ENCODE measurements at regions not wholly inside any gene's neighbourhood (a gene's known extent, or its start where the extent isn't known, plus 50 kb on each side); places are given as distances from the start of the nearest gene placed in this dataset.
"Not testable (repeated sequence)": the region's sequence is repeated elsewhere in the genome, so short reads cannot be mapped to it uniquely, and the experiment has no call there.

DNA sequence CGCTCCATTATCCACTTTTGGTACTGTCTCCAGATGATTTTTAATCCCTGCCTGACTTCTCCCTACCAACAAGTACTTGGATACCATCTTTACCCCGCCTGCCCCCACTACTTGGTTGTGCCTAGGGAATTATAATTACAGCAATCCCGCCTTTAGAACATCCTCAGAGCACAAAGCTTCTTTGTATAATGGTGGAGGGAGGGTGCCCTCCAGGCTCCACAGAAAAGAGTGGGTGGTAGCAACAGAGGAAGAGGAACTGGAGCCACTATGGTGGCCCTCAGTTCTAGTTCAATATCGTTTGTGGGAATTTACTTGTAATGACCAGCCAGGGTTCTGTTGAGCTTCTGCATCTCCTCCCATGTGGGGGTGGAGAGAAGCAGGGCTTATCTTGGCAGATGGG is 79.0 kb upstream of the RNF38 start:
- Histone ChIP-seq H3K36me3 (peaks cover 5% of the 10 kb centered on the region), H3K9me3 (no peaks in the 10 kb centered on the region), H3K27me3 (no peaks in the 10 kb centered on the region), H3K4me3 (no peak overlapping the region)
- DNase-seq = no peak

DNA sequence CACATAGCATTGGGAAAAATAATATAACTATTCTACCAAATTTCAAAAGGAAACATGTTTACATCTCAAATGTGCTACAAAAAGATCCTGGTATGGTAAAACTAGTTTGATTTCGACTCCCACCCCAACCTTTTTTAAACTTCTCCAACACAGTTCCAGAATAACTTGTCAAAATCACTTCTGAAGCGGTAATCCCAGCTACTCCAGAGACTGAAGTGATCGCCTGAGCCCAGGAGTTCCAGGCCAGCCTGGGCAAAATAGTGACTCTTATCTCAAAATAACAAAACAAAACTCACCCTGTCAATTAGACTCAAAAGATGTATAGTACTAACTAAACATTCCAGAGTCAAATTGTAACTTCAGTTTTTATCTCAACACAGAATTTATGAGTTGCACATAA is 71.3 kb upstream of the RNF38 start:
- no peak for DNase-seq
- H3K36me3 ChIP-seq = peaks cover 15% of the 10 kb centered on the region
- H3K4me3 ChIP-seq = peak overlapping the region; percentile 33
- no peaks in the 10 kb centered on the region for H3K27me3 ChIP-seq
- no peaks in the 10 kb centered on the region for H3K9me3 ChIP-seq

DNA sequence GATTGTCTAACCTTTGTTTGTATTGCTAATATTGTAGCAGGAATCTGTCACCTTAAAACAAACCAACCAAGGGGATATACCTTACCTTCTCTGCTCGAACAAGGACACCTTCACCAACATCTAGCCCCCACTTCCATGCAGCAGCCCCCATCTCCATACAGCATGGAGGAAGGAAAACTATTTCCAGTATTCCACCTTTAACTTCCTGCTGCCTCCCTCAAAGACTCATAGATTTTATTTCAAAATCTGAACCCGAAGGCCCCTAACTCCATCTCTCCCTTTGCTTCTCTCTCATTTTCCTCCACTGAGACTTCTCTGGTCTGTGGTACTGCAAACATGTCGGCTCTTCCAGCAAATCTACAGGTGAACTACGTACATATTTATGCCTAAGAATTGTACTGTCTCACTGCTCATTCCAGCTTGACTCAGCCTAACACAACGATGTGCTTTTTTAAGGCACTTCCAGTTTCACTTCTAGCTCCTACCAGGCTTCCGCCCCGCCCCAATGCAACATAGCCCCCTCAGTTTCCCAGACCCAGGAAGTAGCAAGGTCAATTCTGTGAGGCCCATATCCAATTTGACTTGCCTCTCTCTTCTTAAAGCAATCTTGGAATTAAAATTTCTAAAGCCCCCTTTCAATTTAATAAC is 70.7 kb upstream of the RNF38 start:
- Histone ChIP-seq H3K9me3 (no peaks in the 10 kb centered on the region), H3K27me3 (no peaks in the 10 kb centered on the region), H3K4me3 (peak overlapping the region; percentile 33), H3K36me3 (peaks cover 15% of the 10 kb centered on the region)
- DNase-seq = peak; percentile 85

DNA sequence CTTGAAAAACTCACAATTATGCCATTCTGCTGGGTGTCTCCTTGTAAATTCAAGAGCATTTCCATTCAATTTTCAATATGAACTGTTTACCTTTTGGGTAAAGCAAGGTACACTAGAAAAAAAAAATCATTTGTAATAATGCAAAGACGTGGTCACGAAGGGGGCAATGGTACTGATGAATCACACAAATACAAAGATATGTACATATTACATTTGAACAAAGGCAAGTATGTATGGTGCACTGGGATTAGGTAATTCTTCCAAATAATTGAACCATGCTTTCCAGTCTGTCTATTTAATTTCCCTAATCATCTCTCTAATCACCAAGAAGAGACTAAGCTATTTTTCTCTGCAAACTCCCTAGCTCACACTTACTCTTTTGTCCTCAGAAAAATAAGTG is 63.4 kb upstream of the RNF38 start:
- no peak for DNase-seq
- Histone ChIP-seq H3K9me3 (no peaks in the 10 kb centered on the region), H3K36me3 (peaks cover 3% of the 10 kb centered on the region), H3K27me3 (no peaks in the 10 kb centered on the region), H3K4me3 (no peak overlapping the region)

DNA sequence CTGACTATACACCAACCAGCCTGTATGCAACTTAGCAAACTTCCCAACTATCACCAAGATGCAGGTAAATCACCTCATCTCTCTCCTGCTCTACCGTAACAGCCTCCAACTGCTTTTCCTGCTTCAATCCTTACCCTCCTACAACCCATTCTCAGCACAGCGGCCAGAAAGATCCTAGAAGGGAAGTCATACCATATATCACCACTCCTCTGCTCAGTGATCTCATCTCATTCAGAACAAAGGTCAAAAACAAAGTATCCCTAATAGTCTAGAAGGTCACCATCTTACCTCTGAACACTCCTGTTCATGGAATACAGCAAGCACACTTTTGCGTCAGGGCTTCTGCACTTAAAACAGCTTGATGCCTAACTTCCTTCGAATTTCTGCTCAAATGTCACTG is 62.2 kb upstream of the RNF38 start:
- no peak for DNase-seq
- Histone ChIP-seq H3K4me3 (no peak overlapping the region), H3K27me3 (no peaks in the 10 kb centered on the region), H3K9me3 (no peaks in the 10 kb centered on the region), H3K36me3 (peaks cover 7% of the 10 kb centered on the region)

DNA sequence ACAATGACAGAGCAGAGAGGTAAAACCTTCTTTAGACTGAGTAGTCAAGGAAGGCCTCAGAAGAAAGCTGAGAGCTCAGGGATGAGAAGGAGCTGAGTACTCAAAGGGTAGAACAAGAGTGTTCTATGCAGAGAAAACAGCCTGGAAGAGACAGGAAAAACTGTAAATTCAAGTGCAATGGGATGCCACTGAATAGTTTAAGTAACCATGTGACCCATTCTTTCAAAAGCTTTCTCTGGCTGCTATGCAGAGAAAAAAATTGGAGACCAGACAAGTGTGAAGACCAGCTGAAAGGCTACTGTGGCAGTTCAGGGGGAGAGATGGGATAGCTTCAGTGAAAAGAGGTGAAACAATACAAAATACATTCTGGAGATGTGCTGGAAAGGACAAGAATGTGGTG is 61.3 kb upstream of the RNF38 start:
- H3K36me3 ChIP-seq = peaks cover 7% of the 10 kb centered on the region
- H3K27me3 ChIP-seq = no peaks in the 10 kb centered on the region
- H3K9me3 ChIP-seq = no peaks in the 10 kb centered on the region
- DNase-seq = no peak
- no peak overlapping the region for H3K4me3 ChIP-seq

DNA sequence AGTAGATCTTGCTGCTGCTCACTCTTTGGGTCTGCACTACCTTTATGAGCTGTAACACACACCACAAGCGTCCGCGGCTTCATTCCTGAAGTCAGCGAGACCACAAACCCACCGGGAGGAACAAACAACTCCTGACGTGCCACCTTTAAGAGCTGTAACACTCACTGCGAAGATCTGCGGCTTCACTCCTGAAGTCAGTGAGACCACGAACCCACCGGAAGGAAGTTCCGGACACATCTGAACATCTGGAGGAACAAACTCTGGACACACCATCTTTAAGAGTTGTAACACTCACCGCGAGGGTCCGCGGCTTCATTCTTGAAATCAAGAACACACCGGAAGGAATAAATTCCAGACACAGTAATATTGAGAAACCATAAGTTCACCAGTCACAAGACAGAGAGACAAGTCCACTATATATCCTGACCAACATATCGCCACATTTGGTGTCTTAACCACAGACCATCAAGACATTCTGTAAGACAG is 58.4 kb upstream of the RNF38 start:
- H3K4me3 ChIP-seq, H3K27me3 ChIP-seq, DNase-seq, H3K9me3 ChIP-seq, H3K36me3 ChIP-seq: not testable (repeated sequence)

DNA sequence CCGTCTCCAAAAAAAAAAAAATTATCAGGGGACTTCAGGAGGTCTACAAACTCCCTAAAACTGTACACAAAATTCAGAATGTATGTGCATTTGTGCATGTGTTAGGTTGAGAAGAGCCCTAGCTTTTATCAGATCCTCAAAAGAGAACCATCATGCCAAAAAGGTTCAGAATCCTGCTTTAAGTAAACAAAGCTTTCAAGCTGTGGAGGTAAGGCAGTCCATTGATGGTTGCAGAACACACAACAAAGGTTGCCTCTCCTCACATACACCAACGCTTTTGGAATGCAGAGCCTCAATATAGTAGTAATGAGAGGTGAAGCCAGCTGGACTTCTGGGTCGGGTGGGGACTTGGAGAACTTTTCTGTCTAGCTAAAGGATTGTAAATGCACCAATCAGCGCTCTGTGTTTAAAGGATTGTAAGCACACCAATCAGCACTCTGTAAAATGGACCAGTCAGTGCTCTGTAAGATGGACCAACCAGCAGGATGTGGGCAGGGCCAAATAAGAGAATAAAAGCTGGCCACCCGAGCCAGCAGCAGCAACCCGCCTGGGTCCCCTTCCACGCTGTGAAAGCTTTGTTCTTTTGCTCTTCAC is 57.9 kb upstream of the RNF38 start:
- no peak for DNase-seq
- no peaks in the 10 kb centered on the region for H3K27me3 ChIP-seq
- peaks cover 7% of the 10 kb centered on the region for H3K36me3 ChIP-seq
- no peaks in the 10 kb centered on the region for H3K9me3 ChIP-seq
- H3K4me3 ChIP-seq = no peak overlapping the region

DNA sequence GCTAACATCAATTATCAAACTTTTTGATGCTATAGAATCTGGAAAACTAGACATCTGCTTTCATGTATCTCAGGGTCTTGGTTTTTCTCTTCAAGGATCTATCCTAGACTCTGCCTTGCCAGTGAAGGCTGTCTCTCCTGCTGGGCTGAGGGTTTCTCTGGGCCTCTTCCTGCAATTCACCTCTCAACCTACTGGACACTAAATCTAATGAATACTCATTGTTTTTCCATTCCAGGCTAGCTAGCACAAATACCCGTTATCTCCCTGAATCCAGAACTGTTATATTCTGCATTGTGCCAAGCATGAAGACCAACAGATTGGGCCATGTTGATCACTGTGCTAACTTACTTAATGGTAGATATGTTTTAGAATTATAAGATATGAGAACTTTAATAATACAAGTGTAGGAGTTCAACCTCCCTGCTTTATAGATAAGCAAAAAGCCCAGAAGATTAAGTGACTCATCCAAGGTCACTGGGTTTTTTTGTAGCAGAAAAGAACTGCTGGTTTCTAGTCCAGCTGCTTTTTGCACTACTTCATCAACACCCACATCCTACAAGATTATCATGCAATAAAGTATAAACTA is 56.5 kb upstream of the RNF38 start:
- H3K4me3 ChIP-seq = no peak overlapping the region
- no peak for DNase-seq
- no peaks in the 10 kb centered on the region for H3K27me3 ChIP-seq
- peaks cover 7% of the 10 kb centered on the region for H3K36me3 ChIP-seq
- no peaks in the 10 kb centered on the region for H3K9me3 ChIP-seq

DNA sequence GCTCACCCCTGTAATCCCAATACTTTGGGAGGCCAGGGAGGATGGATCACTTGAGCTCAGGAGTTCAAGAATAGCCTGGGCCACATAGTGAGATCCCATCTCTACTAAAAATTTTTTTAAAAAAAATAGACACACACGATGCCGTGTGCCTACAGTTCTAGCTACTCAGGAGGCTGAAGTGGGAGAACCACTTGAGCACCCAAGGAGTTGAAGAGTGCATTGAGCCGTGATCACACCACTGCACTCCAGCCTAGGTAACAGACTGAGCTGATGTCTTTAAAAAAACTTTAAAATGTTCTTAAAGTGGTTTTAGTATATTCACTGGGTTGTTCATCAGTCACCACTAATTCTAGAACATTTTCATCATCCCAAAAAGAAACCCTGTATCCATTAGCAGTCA is 51.9 kb upstream of the RNF38 start:
- Histone ChIP-seq H3K4me3 (no peak overlapping the region), H3K36me3 (no peaks in the 10 kb centered on the region), H3K9me3 (no peaks in the 10 kb centered on the region), H3K27me3 (no peaks in the 10 kb centered on the region)
- DNase-seq = no peak

DNA sequence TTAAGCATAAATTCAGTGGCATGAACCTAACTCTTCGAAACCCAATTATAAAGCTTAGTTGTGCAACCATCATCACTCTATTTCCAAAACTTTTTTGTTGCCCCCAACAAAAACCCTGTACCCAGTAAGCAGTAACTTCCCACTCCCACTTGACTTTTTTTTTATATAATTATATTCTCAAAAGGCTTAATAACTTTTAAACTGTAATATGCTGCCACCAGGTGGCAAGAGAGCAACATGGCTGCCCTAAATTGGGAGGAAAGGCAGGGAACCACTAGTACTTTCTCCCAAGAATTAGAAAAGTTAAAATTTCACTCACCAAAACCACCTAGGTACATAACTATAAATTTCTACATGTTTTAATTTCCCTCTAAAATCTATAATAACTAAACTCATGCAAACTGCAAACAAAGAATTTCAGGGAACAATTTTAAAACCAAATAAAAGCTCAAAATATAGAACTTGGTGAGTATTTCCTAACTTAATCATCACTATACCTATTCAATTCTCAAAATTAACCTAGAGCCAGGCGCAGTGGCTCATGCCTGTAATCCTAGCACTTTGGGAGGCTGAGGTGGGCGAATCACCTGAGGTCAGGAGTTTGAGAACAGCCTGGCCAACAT is 50.2 kb upstream of the RNF38 start:
- peaks cover 5% of the 10 kb centered on the region; the same call in 1 of the 2 replicates for H3K36me3 ChIP-seq
- peak; percentile 38 for DNase-seq
- no peak overlapping the region for H3K4me3 ChIP-seq
- H3K27me3 ChIP-seq = no peaks in the 10 kb centered on the region
- H3K9me3 ChIP-seq = no peaks in the 10 kb centered on the region
